Calu3 (cell line): ENCODE measurements at regions not wholly inside any gene's neighbourhood (a gene's known extent, or its start where the extent isn't known, plus 50 kb on each side); places are given as distances from the start of the nearest gene placed in this dataset.
"Not testable (repeated sequence)": the region's sequence is repeated elsewhere in the genome, so short reads cannot be mapped to it uniquely, and the experiment has no call there.

Experiments
- BruUV-seq: library from RNA; stranded (reverse); fragments of 400-500 nt; replicated peaks from 2 replicates; lab custom pipeline; 2021; lab: Mats Ljungman, UMichigan
- CTCF ChIA-PET: fragments of 300-600 bp; sonication (Branson Sonifier 250); formaldehyde crosslinking; loops from one replicate; lab custom pipeline; 2022; ENCODE audit warnings: antibody characterized with exemption; lab: Charles Lee
- DNase-seq: peaks from one replicate; pipeline ENCODE4 v3.0.0; 2022
- H3K27ac Mint-ChIP-seq: one replicate; pipeline ENCODE4 v1.8.0; 2022; ENCODE audit warnings: mixed read lengths; ENCODE audit not compliant: unreplicated experiment
- H3K27me3 Mint-ChIP-seq: one replicate; pipeline ENCODE4 v1.8.0; 2022; ENCODE audit warnings: mixed read lengths; ENCODE audit not compliant: unreplicated experiment
- H3K36me3 Mint-ChIP-seq: one replicate; pipeline ENCODE4 v1.8.0; 2022; ENCODE audit warnings: mild to moderate bottlenecking, moderate library complexity, mixed read lengths; ENCODE audit not compliant: insufficient read depth, unreplicated experiment
- H3K4me1 Mint-ChIP-seq: one replicate; pipeline ENCODE4 v1.8.0; 2022; ENCODE audit warnings: mild to moderate bottlenecking, low read depth, mixed read lengths; ENCODE audit not compliant: unreplicated experiment
- H3K4me3 Mint-ChIP-seq: one replicate; pipeline ENCODE4 v1.8.0; 2022; ENCODE audit warnings: mild to moderate bottlenecking, low read depth, moderate library complexity, mixed read lengths; ENCODE audit not compliant: unreplicated experiment
- H3K9me3 Mint-ChIP-seq: one replicate; pipeline ENCODE4 v1.8.0; 2022; ENCODE audit warnings: low read depth, mixed read lengths; ENCODE audit not compliant: unreplicated experiment
- intact Hi-C: fragments of 100-400 bp; cut with micrococcal nuclease; formaldehyde crosslinking; loops from one replicate; pipeline ENCODE4 v1.10.0; 2022; ENCODE audit not compliant: unreplicated experiment
- TF ChIP-seq, protein P1 (sequence below): fragments of 200-600 bp; IDR thresholded peaks from one replicate; pipeline ENCODE4 v1.8.0; 2022; ENCODE audit warnings: antibody characterized with exemption; ENCODE audit not compliant: unreplicated experiment

DNA sequence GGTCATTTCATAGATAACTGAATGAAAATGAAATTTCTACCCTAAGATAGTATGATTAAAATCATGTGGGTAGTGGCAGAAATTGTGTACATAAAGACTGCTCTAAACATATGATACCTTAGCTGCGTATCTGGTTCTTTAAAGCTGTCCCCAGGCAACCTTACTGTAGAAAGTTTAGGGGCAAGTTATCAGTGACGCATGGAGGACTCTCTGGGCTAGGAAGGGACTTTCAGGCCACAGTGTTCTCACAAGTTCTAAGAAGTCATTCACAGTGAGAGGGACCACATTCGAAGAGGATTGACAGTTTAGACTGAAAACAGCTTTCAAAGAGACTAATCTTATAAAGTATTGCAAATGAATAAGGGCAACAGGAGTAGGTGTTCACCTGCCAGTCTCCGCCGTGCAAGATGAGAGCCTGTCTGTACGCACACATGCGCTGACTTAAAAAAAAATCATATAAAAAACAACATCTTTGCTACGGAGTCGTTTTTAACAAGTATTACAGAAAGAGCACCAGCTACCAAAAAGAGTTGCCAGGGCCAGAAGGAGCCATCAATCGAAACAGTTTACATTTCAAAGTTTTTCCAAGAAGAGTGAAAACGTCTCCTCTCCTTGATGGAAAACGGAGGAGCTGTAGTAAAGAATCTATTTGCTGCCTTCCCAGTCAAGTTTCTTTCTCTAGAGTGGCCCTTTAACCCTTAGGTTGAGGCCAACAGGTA lies 146.3 kb downstream of the CETN3 start:
- DNase-seq, result no peak
- no TSS peak for BruUV-seq
- no peak overlapping the region for H3K4me3 Mint-ChIP-seq
- TF ChIP-seq, protein P1, sequence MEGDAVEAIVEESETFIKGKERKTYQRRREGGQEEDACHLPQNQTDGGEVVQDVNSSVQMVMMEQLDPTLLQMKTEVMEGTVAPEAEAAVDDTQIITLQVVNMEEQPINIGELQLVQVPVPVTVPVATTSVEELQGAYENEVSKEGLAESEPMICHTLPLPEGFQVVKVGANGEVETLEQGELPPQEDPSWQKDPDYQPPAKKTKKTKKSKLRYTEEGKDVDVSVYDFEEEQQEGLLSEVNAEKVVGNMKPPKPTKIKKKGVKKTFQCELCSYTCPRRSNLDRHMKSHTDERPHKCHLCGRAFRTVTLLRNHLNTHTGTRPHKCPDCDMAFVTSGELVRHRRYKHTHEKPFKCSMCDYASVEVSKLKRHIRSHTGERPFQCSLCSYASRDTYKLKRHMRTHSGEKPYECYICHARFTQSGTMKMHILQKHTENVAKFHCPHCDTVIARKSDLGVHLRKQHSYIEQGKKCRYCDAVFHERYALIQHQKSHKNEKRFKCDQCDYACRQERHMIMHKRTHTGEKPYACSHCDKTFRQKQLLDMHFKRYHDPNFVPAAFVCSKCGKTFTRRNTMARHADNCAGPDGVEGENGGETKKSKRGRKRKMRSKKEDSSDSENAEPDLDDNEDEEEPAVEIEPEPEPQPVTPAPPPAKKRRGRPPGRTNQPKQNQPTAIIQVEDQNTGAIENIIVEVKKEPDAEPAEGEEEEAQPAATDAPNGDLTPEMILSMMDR, result no peak
- intact Hi-C loops, result loop anchor here (10.0 kb wide), 2 partner anchors 398 to 998 kb away; no protein-coding TSS in a partner anchor
- CTCF ChIA-PET, result interaction anchor here (0.7 kb wide), 1 partner anchor 37 kb away, joined by 4 read pairs; no protein-coding TSS in a partner anchor
- H3K36me3 Mint-ChIP-seq, result no peaks in the 10 kb centered on the region
- H3K9me3 Mint-ChIP-seq, result no peaks in the 10 kb centered on the region
- no peak overlapping the region for H3K27ac Mint-ChIP-seq
- no peaks in the 10 kb centered on the region for H3K4me1 Mint-ChIP-seq
- no peaks in the 10 kb centered on the region for H3K27me3 Mint-ChIP-seq

DNA sequence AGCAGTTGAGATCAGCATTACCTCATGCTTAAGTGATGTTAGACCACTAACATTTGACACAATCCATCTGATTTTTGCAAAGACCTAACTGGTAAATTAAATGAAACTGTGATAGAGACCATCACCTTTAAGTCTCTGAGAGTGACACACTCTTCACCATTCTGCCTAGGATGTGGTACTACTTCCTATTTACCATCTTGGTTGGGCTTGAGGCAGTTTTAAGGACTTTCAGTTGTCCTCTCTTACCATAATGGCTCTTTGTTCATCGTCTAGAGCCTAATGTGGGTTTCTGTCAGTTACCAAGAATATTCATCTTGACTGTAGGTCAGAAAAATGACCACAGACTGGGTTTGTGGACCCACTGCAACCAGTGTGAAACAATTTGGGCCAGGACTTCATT lies 158.1 kb downstream of the CETN3 start:
- Mint-ChIP-seq H3K4me1 (no peaks in the 10 kb centered on the region), H3K4me3 (no peak overlapping the region), H3K36me3 (no peaks in the 10 kb centered on the region), H3K9me3 (no peaks in the 10 kb centered on the region), H3K27me3 (no peaks in the 10 kb centered on the region), H3K27ac (no peak overlapping the region)
- CTCF ChIA-PET, result no interaction called here
- intact Hi-C loops, result no loop called here
- DNase-seq, result no peak
- BruUV-seq, result no TSS peak
- TF ChIP-seq, protein P1, result no peak

DNA sequence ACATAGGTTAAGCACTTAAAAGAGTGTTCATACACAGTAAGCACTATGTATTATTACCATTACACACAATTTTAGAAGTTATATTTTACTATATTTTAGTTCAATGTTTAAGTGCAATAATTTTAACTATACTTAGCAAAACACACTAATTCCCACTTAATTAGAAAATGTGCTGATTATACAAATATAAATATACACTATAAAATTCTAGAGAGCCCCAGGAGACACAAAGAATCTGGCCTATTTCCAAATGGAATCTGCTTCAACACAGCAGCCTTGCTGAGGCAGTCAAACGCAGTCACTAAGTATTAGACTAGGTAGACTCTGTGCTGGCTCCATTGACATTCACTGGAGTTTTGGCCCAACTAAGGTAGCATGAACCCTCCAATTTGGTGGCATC lies 160.9 kb downstream of the CETN3 start:
- no TSS peak for BruUV-seq
- Mint-ChIP-seq H3K27me3 (no peaks in the 10 kb centered on the region), H3K4me3 (no peak overlapping the region), H3K27ac (no peak overlapping the region), H3K36me3 (no peaks in the 10 kb centered on the region), H3K4me1 (no peaks in the 10 kb centered on the region), H3K9me3 (no peaks in the 10 kb centered on the region)
- DNase-seq, result no peak
- CTCF ChIA-PET, result no interaction called here
- intact Hi-C loops, result no loop called here
- TF ChIP-seq, protein P1, result no peak

DNA sequence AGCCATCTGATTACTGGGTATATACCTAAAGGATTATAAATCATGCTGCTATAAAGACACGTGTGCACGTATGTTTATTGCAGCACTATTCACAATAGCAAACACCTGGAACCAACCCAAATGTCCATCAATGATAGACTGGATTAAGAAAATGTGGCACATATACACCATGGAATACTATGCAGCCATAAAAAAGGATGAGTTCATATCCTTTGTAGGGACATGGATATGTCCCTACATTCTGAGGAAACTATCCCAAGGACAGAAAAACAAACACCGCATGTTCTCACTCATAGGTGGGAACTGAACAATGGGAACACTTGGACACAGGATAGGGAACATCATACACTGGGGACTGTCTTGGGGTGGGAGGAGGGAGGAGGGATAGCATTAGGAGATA lies 165.7 kb downstream of the CETN3 start:
- CTCF ChIA-PET, H3K4me3 Mint-ChIP-seq, H3K27ac Mint-ChIP-seq, H3K36me3 Mint-ChIP-seq, H3K4me1 Mint-ChIP-seq, DNase-seq, H3K27me3 Mint-ChIP-seq, BruUV-seq, intact Hi-C loops, H3K9me3 Mint-ChIP-seq: not testable (repeated sequence)

DNA sequence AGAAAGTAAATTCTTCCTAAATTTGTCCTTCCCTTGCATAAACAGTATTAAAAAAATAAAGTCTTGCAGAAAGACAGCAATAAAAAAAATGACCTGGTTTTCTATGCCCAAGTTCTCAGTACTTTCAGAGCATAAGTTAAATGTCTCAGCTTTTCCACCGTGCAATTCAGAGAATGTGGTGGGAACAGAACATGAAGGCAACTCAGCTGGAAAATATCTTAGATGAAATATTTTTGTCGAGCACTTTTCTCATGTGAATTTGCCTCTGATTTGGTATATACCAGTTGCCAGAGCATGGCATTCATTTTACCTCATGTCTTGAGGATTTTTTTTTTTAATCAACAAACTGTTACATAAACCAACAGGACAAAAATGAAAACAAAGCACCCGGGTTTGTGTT lies 176.1 kb downstream of the CETN3 start:
- H3K27ac Mint-ChIP-seq, result no peak overlapping the region
- TF ChIP-seq, protein P1, result no peak

More for the DNA sequence above, 176.1 kb downstream of the CETN3 start:
- CTCF ChIA-PET, result no interaction called here
- no peaks in the 10 kb centered on the region for H3K36me3 Mint-ChIP-seq
- H3K9me3 Mint-ChIP-seq, result no peaks in the 10 kb centered on the region
- BruUV-seq, result no TSS peak
- no peaks in the 10 kb centered on the region for H3K27me3 Mint-ChIP-seq
- no peak for DNase-seq
- H3K4me3 Mint-ChIP-seq, result no peak overlapping the region
- H3K4me1 Mint-ChIP-seq, result no peaks in the 10 kb centered on the region
- intact Hi-C loops, result no loop called here
